ENCODE measurements at regions not wholly inside any gene's neighbourhood (a gene's known extent, or its start where the extent isn't known, plus 50 kb on each side); places are given as distances from the start of the nearest gene placed in this dataset.

DNA sequence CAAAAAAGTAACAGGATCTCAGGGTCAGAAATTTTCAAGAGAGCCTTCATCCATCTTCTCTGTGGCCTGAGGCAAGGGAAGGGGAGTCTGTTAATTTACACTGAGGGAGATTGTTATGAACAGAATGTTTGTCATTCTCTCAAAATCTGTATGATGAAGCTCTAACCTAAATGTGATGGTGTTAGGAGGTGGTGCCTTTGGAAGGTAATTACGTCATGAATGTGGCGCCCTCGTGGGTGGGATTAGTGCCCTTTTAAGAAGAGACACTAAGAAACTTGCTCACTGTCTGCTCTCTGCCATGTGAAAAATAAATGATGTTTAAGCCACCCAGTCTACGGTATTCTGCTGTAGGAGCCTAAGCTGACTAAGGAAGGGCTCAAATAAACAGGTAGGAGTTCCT is 521.6 kb downstream of the SNAPC1 start:
- Histone ChIP-seq H3K27me3 (ENCODE audit: insufficient read depth, low read depth, severe bottlenecking) (no peaks in the 10 kb centered on the region), H3K27ac (no peak overlapping the region), H3K9me3 (ENCODE audit: severe bottlenecking) (no peaks in the 10 kb centered on the region), H3K4me3 (ENCODE audit: low read depth, low read length) (no peak overlapping the region), H3K36me3 (no peaks in the 10 kb centered on the region)
- TF ChIP-seq, protein P1, sequence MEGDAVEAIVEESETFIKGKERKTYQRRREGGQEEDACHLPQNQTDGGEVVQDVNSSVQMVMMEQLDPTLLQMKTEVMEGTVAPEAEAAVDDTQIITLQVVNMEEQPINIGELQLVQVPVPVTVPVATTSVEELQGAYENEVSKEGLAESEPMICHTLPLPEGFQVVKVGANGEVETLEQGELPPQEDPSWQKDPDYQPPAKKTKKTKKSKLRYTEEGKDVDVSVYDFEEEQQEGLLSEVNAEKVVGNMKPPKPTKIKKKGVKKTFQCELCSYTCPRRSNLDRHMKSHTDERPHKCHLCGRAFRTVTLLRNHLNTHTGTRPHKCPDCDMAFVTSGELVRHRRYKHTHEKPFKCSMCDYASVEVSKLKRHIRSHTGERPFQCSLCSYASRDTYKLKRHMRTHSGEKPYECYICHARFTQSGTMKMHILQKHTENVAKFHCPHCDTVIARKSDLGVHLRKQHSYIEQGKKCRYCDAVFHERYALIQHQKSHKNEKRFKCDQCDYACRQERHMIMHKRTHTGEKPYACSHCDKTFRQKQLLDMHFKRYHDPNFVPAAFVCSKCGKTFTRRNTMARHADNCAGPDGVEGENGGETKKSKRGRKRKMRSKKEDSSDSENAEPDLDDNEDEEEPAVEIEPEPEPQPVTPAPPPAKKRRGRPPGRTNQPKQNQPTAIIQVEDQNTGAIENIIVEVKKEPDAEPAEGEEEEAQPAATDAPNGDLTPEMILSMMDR (IDR thresholded peaks at IDR 0.05; ENCODE audit: low read depth, low read length) = no peak
- DNase-seq = no peak

DNA sequence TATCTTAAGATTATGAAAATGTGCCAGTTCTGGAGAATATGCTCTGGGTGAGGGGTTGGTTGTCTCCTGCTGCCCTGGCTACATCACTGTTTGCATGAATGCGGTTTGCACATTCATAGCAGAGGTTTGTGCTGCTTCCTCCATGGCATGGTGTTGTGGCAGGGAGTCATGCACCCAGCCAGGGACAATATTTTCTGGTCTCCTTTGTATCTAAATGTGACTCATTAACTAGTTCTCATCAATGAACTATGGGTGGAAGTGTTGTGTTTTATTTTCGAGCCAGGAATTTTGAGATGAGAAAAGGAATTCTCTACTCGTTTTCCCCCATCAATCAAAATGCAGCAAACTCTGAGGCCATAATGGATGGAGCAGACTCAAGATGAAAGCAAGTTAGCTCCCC is 527.3 kb downstream of the SNAPC1 start:
- Histone ChIP-seq H3K27me3 (ENCODE audit: insufficient read depth, low read depth, severe bottlenecking) (no peaks in the 10 kb centered on the region), H3K4me3 (ENCODE audit: low read depth, low read length) (no peak overlapping the region), H3K9me3 (ENCODE audit: severe bottlenecking) (no peaks in the 10 kb centered on the region), H3K27ac (no peak overlapping the region), H3K36me3 (no peaks in the 10 kb centered on the region)
- TF ChIP-seq, protein P1 (IDR thresholded peaks at IDR 0.05; ENCODE audit: low read depth, low read length) = no peak
- DNase-seq = no peak

DNA sequence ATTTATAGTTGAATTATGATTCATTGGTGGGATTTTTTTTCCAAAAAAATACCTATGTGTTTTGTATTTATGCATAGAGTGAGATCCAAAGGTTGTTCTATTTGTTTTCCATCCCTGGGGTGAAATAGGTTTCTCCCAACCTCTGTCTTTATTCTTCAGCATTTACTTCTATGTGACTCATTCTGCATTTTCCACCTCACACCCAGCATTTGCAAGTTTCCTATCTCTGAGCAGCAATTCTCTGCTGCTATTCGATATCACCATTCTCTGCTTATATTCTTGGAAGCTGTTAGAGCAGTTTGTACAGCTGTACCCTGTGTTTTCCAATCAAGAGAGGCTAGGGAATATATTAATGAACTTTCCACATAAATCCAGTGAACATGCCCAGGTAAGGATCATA is 538.9 kb downstream of the SNAPC1 start:
- Histone ChIP-seq H3K36me3 (no peaks in the 10 kb centered on the region), H3K27ac (no peak overlapping the region), H3K27me3 (ENCODE audit: insufficient read depth, low read depth, severe bottlenecking) (no peaks in the 10 kb centered on the region), H3K9me3 (ENCODE audit: severe bottlenecking) (no peaks in the 10 kb centered on the region), H3K4me3 (ENCODE audit: low read depth, low read length) (no peak overlapping the region)
- TF ChIP-seq, protein P1 (IDR thresholded peaks at IDR 0.05; ENCODE audit: low read depth, low read length) = no peak
- DNase-seq = no peak

DNA sequence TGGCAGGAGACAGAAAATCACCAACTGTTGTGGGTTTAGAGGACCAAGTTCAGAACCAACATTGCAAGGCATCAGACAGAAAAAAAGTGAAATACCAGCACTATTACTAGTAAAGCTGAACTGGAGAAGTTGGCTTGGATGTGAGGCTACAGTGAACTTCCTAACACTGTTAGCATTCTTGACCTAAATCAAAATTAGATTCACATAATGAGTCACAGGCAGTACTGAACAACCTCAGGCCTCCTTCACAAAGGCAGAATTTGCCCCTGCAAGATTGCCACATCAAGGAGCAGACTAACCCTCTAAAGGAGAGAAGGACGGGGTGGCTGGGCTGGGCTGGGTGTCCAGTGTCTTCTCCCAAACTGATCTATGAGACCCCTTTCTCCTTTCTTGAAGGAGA is 539.7 kb downstream of the SNAPC1 start:
- no peaks in the 10 kb centered on the region for H3K9me3 ChIP-seq (ENCODE audit: severe bottlenecking)
- no peak overlapping the region for H3K27ac ChIP-seq
- TF ChIP-seq, protein P1 (IDR thresholded peaks at IDR 0.05; ENCODE audit: low read depth, low read length) = no peak
- H3K36me3 ChIP-seq = no peaks in the 10 kb centered on the region
- no peak for DNase-seq
- H3K27me3 ChIP-seq (ENCODE audit: insufficient read depth, low read depth, severe bottlenecking) = no peaks in the 10 kb centered on the region
- H3K4me3 ChIP-seq (ENCODE audit: low read depth, low read length) = no peak overlapping the region

DNA sequence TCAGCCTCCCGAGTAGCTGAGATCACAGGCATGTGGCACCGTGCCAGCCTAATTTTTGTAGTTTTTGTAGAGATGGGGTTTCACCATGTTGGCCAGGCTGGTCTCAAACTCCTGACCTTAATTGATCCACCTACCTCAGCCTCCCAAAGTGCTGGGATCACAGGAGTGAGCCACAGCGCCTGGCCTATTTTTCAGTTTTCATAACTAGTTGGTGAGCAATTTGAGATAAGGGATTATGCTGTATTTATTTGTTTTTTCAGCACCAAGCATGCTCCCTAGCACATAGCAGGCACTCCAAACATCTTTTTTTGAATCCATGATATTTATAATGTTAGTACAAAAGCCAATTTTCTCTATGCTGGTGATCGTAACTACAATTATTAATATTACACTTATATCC is 541.2 kb downstream of the SNAPC1 start:
- no peak overlapping the region for H3K4me3 ChIP-seq (ENCODE audit: low read depth, low read length)
- H3K9me3 ChIP-seq (ENCODE audit: severe bottlenecking) = no peaks in the 10 kb centered on the region
- no peaks in the 10 kb centered on the region for H3K36me3 ChIP-seq
- no peak overlapping the region for H3K27ac ChIP-seq
- DNase-seq = no peak
- no peaks in the 10 kb centered on the region for H3K27me3 ChIP-seq (ENCODE audit: insufficient read depth, low read depth, severe bottlenecking)
- TF ChIP-seq, protein P1 (IDR thresholded peaks at IDR 0.05; ENCODE audit: low read depth, low read length) = no peak

DNA sequence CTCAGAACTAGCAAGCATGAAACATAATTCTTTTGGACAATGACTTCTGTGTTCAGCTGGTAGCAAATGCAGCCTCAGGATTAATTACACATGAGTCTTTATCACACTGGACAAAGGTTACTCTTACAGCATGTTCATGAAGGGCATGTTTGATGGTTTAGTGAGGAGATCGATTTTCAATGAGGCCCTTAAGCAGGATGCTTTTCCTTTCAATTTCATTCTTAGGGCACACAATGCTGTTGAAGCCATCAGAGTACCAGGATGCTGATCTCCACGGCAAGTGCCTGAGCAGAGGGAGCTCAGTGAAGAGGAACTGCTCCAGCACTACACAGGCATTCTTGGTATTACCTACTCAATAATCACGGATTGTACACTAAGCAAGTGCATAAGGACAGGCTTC is 542.0 kb downstream of the SNAPC1 start:
- DNase-seq = no peak
- Histone ChIP-seq H3K27ac (no peak overlapping the region), H3K27me3 (ENCODE audit: insufficient read depth, low read depth, severe bottlenecking) (no peaks in the 10 kb centered on the region), H3K36me3 (no peaks in the 10 kb centered on the region), H3K4me3 (ENCODE audit: low read depth, low read length) (no peak overlapping the region), H3K9me3 (ENCODE audit: severe bottlenecking) (no peaks in the 10 kb centered on the region)
- TF ChIP-seq, protein P1 (IDR thresholded peaks at IDR 0.05; ENCODE audit: low read depth, low read length) = no peak
